ENCODE measurements at regions not wholly inside any gene's neighbourhood (a gene's known extent, or its start where the extent isn't known, plus 50 kb on each side); places are given as distances from the start of the nearest gene placed in this dataset.

DNA sequence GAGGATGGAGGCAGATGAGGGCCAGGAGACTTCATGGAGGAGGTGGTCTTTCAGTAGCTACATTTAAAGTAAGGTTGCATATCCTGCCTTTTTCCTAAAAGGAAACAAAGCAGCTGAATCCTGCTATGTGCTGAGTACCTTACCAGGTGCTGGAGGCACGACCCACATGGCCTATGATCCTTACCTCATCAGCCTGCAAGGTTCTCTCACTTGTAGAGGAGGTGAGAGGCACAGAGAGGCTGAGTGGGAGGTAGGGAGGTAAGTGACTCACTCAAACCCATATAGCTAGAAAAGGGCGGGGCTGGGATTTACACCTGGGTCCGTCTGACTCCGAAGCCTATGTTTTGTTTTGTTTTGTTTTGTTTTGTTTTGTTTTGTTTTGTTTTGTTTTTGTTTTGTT, 75.8 kb downstream of the BUD13 start:
- no peak for DNase-seq (ENCODE audit: low read depth in 1 of 2, low spot score in 1 of 2)
- H3K4me3 ChIP-seq: no peak overlapping the region
- 52% methylated on average over 4 of the region's 4 CpGs for WGBS (ENCODE audit: missing lambda C conversion rate)
- H3K9me3 ChIP-seq: no peaks in the 10 kb centered on the region
- no peak for TF ChIP-seq CHD4 (IDR thresholded peaks at IDR 0.05; ENCODE audit: borderline replicate concordance)
- no peak for TF ChIP-seq SREBF2 (IDR thresholded peaks at IDR 0.05)
- TF ChIP-seq TP53 (CRISPR knock-in tag; IDR thresholded peaks at IDR 0.05): no peak
- H3K4me1 ChIP-seq: no peaks in the 10 kb centered on the region
- FAIRE-seq: no peak
- POLR2A ChIA-PET: no interaction called here
- no peak overlapping the region for H3K27ac ChIP-seq
- no peak overlapping the region for H3K4me2 ChIP-seq
- no peak for ATAC-seq
- CTCF ChIA-PET: interaction anchor here (0.7 to 1.0 kb wide), 2 partner anchors 12 to 56 kb away, joined by 3 read pairs; no protein-coding TSS in a partner anchor

GRCh38 chr11:116696381-116696941, 76.3 kb downstream of the BUD13 start:
- ATAC-seq (no peak), DNase-seq (ENCODE audit: low read depth in 1 of 2, low spot score in 1 of 2) (no peak), FAIRE-seq (no peak)
- H3K27ac ChIP-seq: no peak overlapping the region
- no peak overlapping the region for H3K4me3 ChIP-seq
- no peaks in the 10 kb centered on the region for H3K4me1 ChIP-seq
- no peaks in the 10 kb centered on the region for H3K9me3 ChIP-seq
- no peak overlapping the region for H3K4me2 ChIP-seq
- 46% methylated on average over 10 of the region's 11 CpGs for WGBS (ENCODE audit: missing lambda C conversion rate)
- ChIA-PET CTCF (interaction anchor here (0.7 to 1.0 kb wide), 2 partner anchors 11 to 55 kb away, joined by 3 read pairs; no protein-coding TSS in a partner anchor), POLR2A (interaction anchor here (0.7 kb wide), 1 partner anchor 530 kb away, joined by 3 read pairs; no protein-coding TSS in a partner anchor)
- TF ChIP-seq BCL3 (IDR thresholded peaks at IDR 0.05) (no peak), RCOR1 (IDR thresholded peaks at IDR 0.05; ENCODE audit: low read depth, low read length) (no peak), EHF (CRISPR knock-in tag; IDR thresholded peaks at IDR 0.05) (no peak), RARB (CRISPR knock-in tag; IDR thresholded peaks at IDR 0.05) (no peak), MYC (IDR thresholded peaks at IDR 0.05; ENCODE audit: borderline replicate concordance, low read length) (no peak), SMC3 (IDR thresholded peaks at IDR 0.05) (no peak), HOXB13 (CRISPR knock-in tag; IDR thresholded peaks at IDR 0.05; ENCODE audit: low read depth) (no peak), POLR2A (IDR thresholded peaks at IDR 0.05; ENCODE audit: low read length) (no peak), CBX8 (IDR thresholded peaks at IDR 0.05) (no peak), EHMT2 (IDR thresholded peaks at IDR 0.05; ENCODE audit: low read depth) (no peak), REST (IDR thresholded peaks at IDR 0.05) (no peak), FOSB (CRISPR knock-in tag; IDR thresholded peaks at IDR 0.05) (no peak), NFE2L2 (conservative IDR thresholded peaks at IDR 0.05; ENCODE audit: low read length) (no peak)
- TF ChIP-seq, protein P1, sequence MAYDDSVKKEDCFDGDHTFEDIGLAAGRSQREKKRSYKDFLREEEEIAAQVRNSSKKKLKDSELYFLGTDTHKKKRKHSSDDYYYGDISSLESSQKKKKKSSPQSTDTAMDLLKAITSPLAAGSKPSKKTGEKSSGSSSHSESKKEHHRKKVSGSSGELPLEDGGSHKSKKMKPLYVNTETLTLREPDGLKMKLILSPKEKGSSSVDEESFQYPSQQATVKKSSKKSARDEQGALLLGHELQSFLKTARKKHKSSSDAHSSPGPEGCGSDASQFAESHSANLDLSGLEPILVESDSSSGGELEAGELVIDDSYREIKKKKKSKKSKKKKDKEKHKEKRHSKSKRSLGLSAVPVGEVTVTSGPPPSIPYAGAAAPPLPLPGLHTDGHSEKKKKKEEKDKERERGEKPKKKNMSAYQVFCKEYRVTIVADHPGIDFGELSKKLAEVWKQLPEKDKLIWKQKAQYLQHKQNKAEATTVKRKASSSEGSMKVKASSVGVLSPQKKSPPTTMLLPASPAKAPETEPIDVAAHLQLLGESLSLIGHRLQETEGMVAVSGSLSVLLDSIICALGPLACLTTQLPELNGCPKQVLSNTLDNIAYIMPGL (CRISPR knock-in tag; IDR thresholded peaks at IDR 0.05; ENCODE audit: borderline replicate concordance): no peak
- TF ChIP-seq, protein P2, sequence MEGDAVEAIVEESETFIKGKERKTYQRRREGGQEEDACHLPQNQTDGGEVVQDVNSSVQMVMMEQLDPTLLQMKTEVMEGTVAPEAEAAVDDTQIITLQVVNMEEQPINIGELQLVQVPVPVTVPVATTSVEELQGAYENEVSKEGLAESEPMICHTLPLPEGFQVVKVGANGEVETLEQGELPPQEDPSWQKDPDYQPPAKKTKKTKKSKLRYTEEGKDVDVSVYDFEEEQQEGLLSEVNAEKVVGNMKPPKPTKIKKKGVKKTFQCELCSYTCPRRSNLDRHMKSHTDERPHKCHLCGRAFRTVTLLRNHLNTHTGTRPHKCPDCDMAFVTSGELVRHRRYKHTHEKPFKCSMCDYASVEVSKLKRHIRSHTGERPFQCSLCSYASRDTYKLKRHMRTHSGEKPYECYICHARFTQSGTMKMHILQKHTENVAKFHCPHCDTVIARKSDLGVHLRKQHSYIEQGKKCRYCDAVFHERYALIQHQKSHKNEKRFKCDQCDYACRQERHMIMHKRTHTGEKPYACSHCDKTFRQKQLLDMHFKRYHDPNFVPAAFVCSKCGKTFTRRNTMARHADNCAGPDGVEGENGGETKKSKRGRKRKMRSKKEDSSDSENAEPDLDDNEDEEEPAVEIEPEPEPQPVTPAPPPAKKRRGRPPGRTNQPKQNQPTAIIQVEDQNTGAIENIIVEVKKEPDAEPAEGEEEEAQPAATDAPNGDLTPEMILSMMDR (IDR thresholded peaks at IDR 0.05): no peak
- TF ChIP-seq, protein P3, sequence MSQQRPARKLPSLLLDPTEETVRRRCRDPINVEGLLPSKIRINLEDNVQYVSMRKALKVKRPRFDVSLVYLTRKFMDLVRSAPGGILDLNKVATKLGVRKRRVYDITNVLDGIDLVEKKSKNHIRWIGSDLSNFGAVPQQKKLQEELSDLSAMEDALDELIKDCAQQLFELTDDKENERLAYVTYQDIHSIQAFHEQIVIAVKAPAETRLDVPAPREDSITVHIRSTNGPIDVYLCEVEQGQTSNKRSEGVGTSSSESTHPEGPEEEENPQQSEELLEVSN (IDR thresholded peaks at IDR 0.05; ENCODE audit: borderline replicate concordance, low read depth): no peak
